Amniotic stem cell (primary cell): ENCODE measurements at regions not wholly inside any gene's neighbourhood (a gene's known extent, or its start where the extent isn't known, plus 50 kb on each side); places are given as distances from the start of the nearest gene placed in this dataset.
"Not testable (repeated sequence)": the region's sequence is repeated elsewhere in the genome, so short reads cannot be mapped to it uniquely, and the experiment has no call there.

ENCODE experiments used
- DNase-seq: peaks from one replicate; lab custom pipeline; 2025; lab: John Stamatoyannopoulos, UW

GRCh38 chr6:137399881-137400443 is 94.2 kb downstream of the OLIG3 start:
- no peak for DNase-seq

GRCh38 chr6:137395316-137395715 is 98.9 kb downstream of the OLIG3 start:
- no peak for DNase-seq

- no peak for DNase-seq
Observed at GRCh38 chr6:137391061-137391814, 103.0 kb downstream of the OLIG3 start.

- DNase-seq, result no peak
Observed at GRCh38 chr6:137390334-137390733, 103.9 kb downstream of the OLIG3 start.

GRCh38 chr6:137389150-137389704 is 105.0 kb downstream of the OLIG3 start:
- no peak for DNase-seq

GRCh38 chr6:137387096-137387764 is 107.0 kb downstream of the OLIG3 start:
- DNase-seq, result no peak

- DNase-seq, result not testable (repeated sequence)
Observed at GRCh38 chr6:137383287-137383686, 110.9 kb downstream of the OLIG3 start.

GRCh38 chr6:137378090-137378369 is 116.2 kb downstream of the OLIG3 start:
- no peak for DNase-seq

GRCh38 chr6:137373296-137373695 is 120.9 kb downstream of the OLIG3 start:
- no peak for DNase-seq

GRCh38 chr6:137372532-137372931 is 121.7 kb downstream of the OLIG3 start:
- DNase-seq, result no peak

GRCh38 chr6:137371634-137372016 is 122.6 kb downstream of the OLIG3 start:
- no peak for DNase-seq

- DNase-seq, result no peak
Observed at GRCh38 chr6:137370871-137371633, 123.1 kb downstream of the OLIG3 start.

GRCh38 chr6:137369136-137369535 is 125.1 kb downstream of the OLIG3 start:
- DNase-seq, result no peak

- DNase-seq, result no peak
Observed at GRCh38 chr6:137365707-137366437, 128.3 kb downstream of the OLIG3 start.

GRCh38 chr6:137363805-137364138 is 130.4 kb downstream of the OLIG3 start:
- DNase-seq, result no peak

GRCh38 chr6:137362878-137363804 is 131.1 kb downstream of the OLIG3 start:
- no peak for DNase-seq

GRCh38 chr6:137361701-137362100 is 132.5 kb downstream of the OLIG3 start:
- no peak for DNase-seq

GRCh38 chr6:137358273-137358672 is 135.9 kb downstream of the OLIG3 start:
- DNase-seq, result no peak

- DNase-seq, result no peak
Observed at GRCh38 chr6:137357948-137358266, 136.3 kb downstream of the OLIG3 start.

GRCh38 chr6:137357263-137357947 is 136.8 kb downstream of the OLIG3 start:
- DNase-seq, result no peak
